ENCODE measurements at regions not wholly inside any gene's neighbourhood (a gene's known extent, or its start where the extent isn't known, plus 50 kb on each side); places are given as distances from the start of the nearest gene placed in this dataset.

GRCh38 chr2:104340162-104340561, 513.8 kb upstream of the POU3F3 start:
- ATAC-seq, result no peak

- no peak for ATAC-seq
Measured at GRCh38 chr2:104340879-104341828, 512.8 kb upstream of the POU3F3 start.

- ATAC-seq, result no peak
Measured at GRCh38 chr2:104344306-104344705, 509.6 kb upstream of the POU3F3 start.

GRCh38 chr2:104344985-104345384, 508.9 kb upstream of the POU3F3 start:
- no peak for ATAC-seq

GRCh38 chr2:104358122-104358521, 495.8 kb upstream of the POU3F3 start:
- ATAC-seq, result no peak

- no peak for ATAC-seq
Measured at GRCh38 chr2:104361414-104361813, 492.5 kb upstream of the POU3F3 start.

- no peak for ATAC-seq
Measured at GRCh38 chr2:104368089-104368488, 485.8 kb upstream of the POU3F3 start.

GRCh38 chr2:104371087-104371781, 482.7 kb upstream of the POU3F3 start:
- ATAC-seq, result no peak

GRCh38 chr2:104375206-104375605, 478.7 kb upstream of the POU3F3 start:
- ATAC-seq, result no peak

- peak; percentile 59 to 72 for ATAC-seq
Measured at GRCh38 chr2:104378853-104379374, 475.0 kb upstream of the POU3F3 start.

- ATAC-seq, result no peak
Measured at GRCh38 chr2:104384961-104385360, 469.0 kb upstream of the POU3F3 start.

- ATAC-seq, result no peak
Measured at GRCh38 chr2:104385743-104386142, 468.2 kb upstream of the POU3F3 start.

GRCh38 chr2:104388296-104388695, 465.6 kb upstream of the POU3F3 start:
- no peak for ATAC-seq

GRCh38 chr2:104402825-104403224, 451.1 kb upstream of the POU3F3 start:
- no peak for ATAC-seq

GRCh38 chr2:104404526-104404925, 449.4 kb upstream of the POU3F3 start:
- ATAC-seq, result no peak

- no peak for ATAC-seq
Measured at GRCh38 chr2:104405623-104406022, 448.3 kb upstream of the POU3F3 start.

GRCh38 chr2:104406261-104406726, 447.6 kb upstream of the POU3F3 start:
- ATAC-seq, result no peak

GRCh38 chr2:104407641-104408040, 446.3 kb upstream of the POU3F3 start:
- no peak for ATAC-seq

GRCh38 chr2:104408266-104408665, 445.6 kb upstream of the POU3F3 start:
- ATAC-seq, result peak in 1 of 2 donors; percentile 24

- ATAC-seq, result no peak
Measured at GRCh38 chr2:104410136-104410535, 443.8 kb upstream of the POU3F3 start.

- no peak for ATAC-seq
Measured at GRCh38 chr2:104412384-104412783, 441.5 kb upstream of the POU3F3 start.

GRCh38 chr2:104413890-104414289, 440.0 kb upstream of the POU3F3 start:
- no peak for ATAC-seq

GRCh38 chr2:104415284-104415683, 438.6 kb upstream of the POU3F3 start:
- ATAC-seq, result no peak
